ENCODE measurements at regions not wholly inside any gene's neighbourhood (a gene's known extent, or its start where the extent isn't known, plus 50 kb on each side); places are given as distances from the start of the nearest gene placed in this dataset.
"Not testable (repeated sequence)": the region's sequence is repeated elsewhere in the genome, so short reads cannot be mapped to it uniquely, and the experiment has no call there.

GRCh38 chr1:190864013-190864641, 386.5 kb upstream of the BRINP3 start:
- H3K4me3 Mint-ChIP-seq = no peak overlapping the region
- DNase-seq = no peak
- H3K4me1 Mint-ChIP-seq = no peaks in the 10 kb centered on the region
- H3K9me3 Mint-ChIP-seq = peaks cover 4 to 29% (median 11%) of the 10 kb centered on the region in 9 donors
- ATAC-seq = no peak
- H3K27me3 Mint-ChIP-seq = no peaks in the 10 kb centered on the region
- POLR2A ChIA-PET = no interaction called here
- H3K27ac Mint-ChIP-seq = no peak overlapping the region
- peaks cover 0 to 6% (median 0%) of the 10 kb centered on the region in 3 donors for H3K36me3 Mint-ChIP-seq

GRCh38 chr1:190880352-190880751, 402.7 kb upstream of the BRINP3 start:
- no peak overlapping the region for H3K4me3 Mint-ChIP-seq
- H3K36me3 Mint-ChIP-seq = no peaks in the 10 kb centered on the region
- no peak overlapping the region for H3K27ac Mint-ChIP-seq
- POLR2A ChIA-PET = no interaction called here
- DNase-seq (no peak), ATAC-seq (no peak)
- no peaks in the 10 kb centered on the region for H3K27me3 Mint-ChIP-seq
- H3K9me3 Mint-ChIP-seq = peaks cover 0 to 11% (median 5%) of the 10 kb centered on the region in 9 donors
- no peaks in the 10 kb centered on the region for H3K4me1 Mint-ChIP-seq

- Mint-ChIP-seq H3K36me3 (peaks cover 0 to 3% (median 0%) of the 10 kb centered on the region in 3 donors), H3K27me3 (no peaks in the 10 kb centered on the region), H3K4me1 (no peaks in the 10 kb centered on the region), H3K9me3 (peaks cover 0 to 15% (median 7%) of the 10 kb centered on the region in 9 donors), H3K27ac (no peak overlapping the region), H3K4me3 (no peak overlapping the region)
- ATAC-seq = no peak
- no peak for DNase-seq
- POLR2A ChIA-PET = no interaction called here
These were observed 403.4 kb upstream of the BRINP3 start for GRCh38 chr1:190881064-190881463.

GRCh38 chr1:190897233-190897632, 419.6 kb upstream of the BRINP3 start:
- POLR2A ChIA-PET = no interaction called here
- no peak overlapping the region for H3K27ac Mint-ChIP-seq
- no peaks in the 10 kb centered on the region for H3K27me3 Mint-ChIP-seq

GRCh38 chr1:190904091-190904695, 426.5 kb upstream of the BRINP3 start:
- H3K4me1 Mint-ChIP-seq = no peaks in the 10 kb centered on the region
- ATAC-seq (no peak), DNase-seq (no peak)
- H3K27me3 Mint-ChIP-seq = no peaks in the 10 kb centered on the region
- H3K27ac Mint-ChIP-seq = no peak overlapping the region
- H3K9me3 Mint-ChIP-seq = peaks cover 0 to 34% (median 9%) of the 10 kb centered on the region in 9 donors
- H3K4me3 Mint-ChIP-seq = no peak overlapping the region
- no peaks in the 10 kb centered on the region for H3K36me3 Mint-ChIP-seq
- POLR2A ChIA-PET = no interaction called here

More at GRCh38 chr1:190897233-190897632, 419.6 kb upstream of the BRINP3 start:
- Mint-ChIP-seq H3K4me3 (no peak overlapping the region), H3K9me3 (peaks cover 2 to 33% (median 13%) of the 10 kb centered on the region in 9 donors), H3K4me1 (no peaks in the 10 kb centered on the region), H3K36me3 (peaks cover 0 to 4% (median 0%) of the 10 kb centered on the region in 3 donors)
- DNase-seq = no peak
- no peak for ATAC-seq

GRCh38 chr1:190906206-190906725, 428.6 kb upstream of the BRINP3 start:
- H3K27me3 Mint-ChIP-seq = no peaks in the 10 kb centered on the region
- no peak overlapping the region for H3K27ac Mint-ChIP-seq
- no peaks in the 10 kb centered on the region for H3K36me3 Mint-ChIP-seq
- H3K4me3 Mint-ChIP-seq = no peak overlapping the region
- POLR2A ChIA-PET = no interaction called here
- ATAC-seq (no peak), DNase-seq (no peak)
- peaks cover 0 to 21% (median 5%) of the 10 kb centered on the region in 9 donors for H3K9me3 Mint-ChIP-seq
- H3K4me1 Mint-ChIP-seq = no peaks in the 10 kb centered on the region

- Mint-ChIP-seq H3K27ac (no peak overlapping the region), H3K27me3 (no peaks in the 10 kb centered on the region), H3K4me3 (no peak overlapping the region), H3K9me3 (peaks cover 0 to 17% (median 8%) of the 10 kb centered on the region in 9 donors), H3K4me1 (no peaks in the 10 kb centered on the region), H3K36me3 (no peaks in the 10 kb centered on the region)
- no peak for DNase-seq
- no peak for ATAC-seq
- POLR2A ChIA-PET = no interaction called here
These were observed 430.6 kb upstream of the BRINP3 start for GRCh38 chr1:190908246-190908645.

GRCh38 chr1:190908691-190909090, 431.0 kb upstream of the BRINP3 start:
- no peak for DNase-seq
- Mint-ChIP-seq H3K9me3 (peaks cover 0 to 22% (median 8%) of the 10 kb centered on the region in 9 donors), H3K27me3 (no peaks in the 10 kb centered on the region), H3K27ac (no peak overlapping the region), H3K36me3 (no peaks in the 10 kb centered on the region), H3K4me1 (no peaks in the 10 kb centered on the region), H3K4me3 (no peak overlapping the region)
- POLR2A ChIA-PET = no interaction called here
- no peak for ATAC-seq

- POLR2A ChIA-PET = no interaction called here
- no peaks in the 10 kb centered on the region for H3K4me1 Mint-ChIP-seq
- no peak overlapping the region for H3K4me3 Mint-ChIP-seq
- H3K27ac Mint-ChIP-seq = no peak overlapping the region
- DNase-seq = no peak
- H3K27me3 Mint-ChIP-seq = no peaks in the 10 kb centered on the region
- H3K36me3 Mint-ChIP-seq = no peaks in the 10 kb centered on the region
- ATAC-seq = no peak
- peaks cover 0 to 14% (median 5%) of the 10 kb centered on the region in 9 donors for H3K9me3 Mint-ChIP-seq
These were observed 458.3 kb upstream of the BRINP3 start for GRCh38 chr1:190935925-190936324.

GRCh38 chr1:190936337-190936736, 458.7 kb upstream of the BRINP3 start:
- DNase-seq (no peak), ATAC-seq (no peak)
- peaks cover 0 to 14% (median 5%) of the 10 kb centered on the region in 9 donors for H3K9me3 Mint-ChIP-seq
- no peaks in the 10 kb centered on the region for H3K4me1 Mint-ChIP-seq
- no peak overlapping the region for H3K27ac Mint-ChIP-seq
- POLR2A ChIA-PET = no interaction called here
- no peaks in the 10 kb centered on the region for H3K36me3 Mint-ChIP-seq
- H3K27me3 Mint-ChIP-seq = no peaks in the 10 kb centered on the region
- no peak overlapping the region for H3K4me3 Mint-ChIP-seq

- Mint-ChIP-seq H3K36me3 (no peaks in the 10 kb centered on the region), H3K9me3 (peaks cover 1 to 19% (median 10%) of the 10 kb centered on the region in 9 donors), H3K4me1 (no peaks in the 10 kb centered on the region), H3K4me3 (no peak overlapping the region), H3K27ac (no peak overlapping the region), H3K27me3 (no peaks in the 10 kb centered on the region)
- POLR2A ChIA-PET = no interaction called here
- ATAC-seq = no peak
- no peak for DNase-seq
These were observed 463.3 kb upstream of the BRINP3 start for GRCh38 chr1:190940951-190941350.

GRCh38 chr1:190942475-190942874, 464.8 kb upstream of the BRINP3 start:
- peaks cover 5 to 17% (median 7%) of the 10 kb centered on the region in 9 donors for H3K9me3 Mint-ChIP-seq
- H3K27ac Mint-ChIP-seq = no peak overlapping the region
- DNase-seq = no peak
- no peaks in the 10 kb centered on the region for H3K36me3 Mint-ChIP-seq
- POLR2A ChIA-PET = no interaction called here
- no peak overlapping the region for H3K4me3 Mint-ChIP-seq
- ATAC-seq = no peak
- no peaks in the 10 kb centered on the region for H3K4me1 Mint-ChIP-seq
- no peaks in the 10 kb centered on the region for H3K27me3 Mint-ChIP-seq

- H3K27ac Mint-ChIP-seq, H3K36me3 Mint-ChIP-seq, H3K27me3 Mint-ChIP-seq, DNase-seq, POLR2A ChIA-PET, H3K4me1 Mint-ChIP-seq, H3K4me3 Mint-ChIP-seq, ATAC-seq: not testable (repeated sequence)
- H3K9me3 Mint-ChIP-seq = peaks cover 0 to 14% (median 7%) of the 10 kb centered on the region in 9 donors
These were observed 466.1 kb upstream of the BRINP3 start for GRCh38 chr1:190943722-190944121.

GRCh38 chr1:190949939-190950338, 472.3 kb upstream of the BRINP3 start:
- POLR2A ChIA-PET = no interaction called here
- no peak for DNase-seq
- peaks cover 2 to 21% (median 8%) of the 10 kb centered on the region in 9 donors for H3K9me3 Mint-ChIP-seq

More at GRCh38 chr1:190949939-190950338, 472.3 kb upstream of the BRINP3 start:
- no peaks in the 10 kb centered on the region for H3K36me3 Mint-ChIP-seq
- H3K27me3 Mint-ChIP-seq = no peaks in the 10 kb centered on the region
- no peak for ATAC-seq
- H3K4me3 Mint-ChIP-seq = no peak overlapping the region
- no peaks in the 10 kb centered on the region for H3K4me1 Mint-ChIP-seq
- no peak overlapping the region for H3K27ac Mint-ChIP-seq
